Endothelial cell of umbilical vein (primary cell): ENCODE measurements at regions not wholly inside any gene's neighbourhood (a gene's known extent, or its start where the extent isn't known, plus 50 kb on each side); places are given as distances from the start of the nearest gene placed in this dataset.

ENCODE experiments used
- EZH2 ChIP-seq: IDR thresholded peaks from 2 replicates; pipeline ENCODE4 v1.6.1; 2012; ENCODE audit warnings: borderline replicate concordance, low read depth, mild to moderate bottlenecking, moderate library complexity, low read length, inconsistent platforms; ENCODE audit not compliant: severe bottlenecking
- FOS ChIP-seq: IDR thresholded peaks from 2 replicates; pipeline ENCODE4 v1.6.1; 2011; ENCODE audit warnings: mild to moderate bottlenecking, low read length, moderate library complexity, borderline replicate concordance; ENCODE audit not compliant: insufficient read depth
- JUN ChIP-seq: IDR thresholded peaks from 2 replicates; pipeline ENCODE4 v1.6.1; 2011; ENCODE audit warnings: borderline replicate concordance, low read depth; ENCODE audit not compliant: insufficient read length, insufficient read depth
- MYC ChIP-seq: IDR thresholded peaks from one replicate; pipeline ENCODE4 v1.6.1; 2011; ENCODE audit warnings: mild to moderate bottlenecking, low read depth, low read length
- POLR2A ChIP-seq: IDR thresholded peaks from 2 replicates; pipeline ENCODE4 v1.6.1; 2012; ENCODE audit warnings: low read depth, mild to moderate bottlenecking, control low read depth, low read length
- TF ChIP-seq, protein P1 (sequence below), 2 donors: IDR thresholded peaks; 1 replicate in 1 of 2; 2 replicates in 1 of 2; pipeline ENCODE4 v1.5.1; 2011; ENCODE audit warnings: low read length in 2 of 2, mild to moderate bottlenecking in 2 of 2, moderate library complexity in 2 of 2, control low read depth in 1 of 2, inconsistent platforms in 1 of 2, low read depth in 1 of 2; ENCODE audit not compliant: insufficient read depth in 1 of 2; ENCODE audit errors: extremely low read depth in 1 of 2
- TF ChIP-seq, protein P2 (sequence below): IDR thresholded peaks from 2 replicates; pipeline ENCODE4 v1.6.1; 2011; ENCODE audit not compliant: insufficient read depth, insufficient read length

DNA sequence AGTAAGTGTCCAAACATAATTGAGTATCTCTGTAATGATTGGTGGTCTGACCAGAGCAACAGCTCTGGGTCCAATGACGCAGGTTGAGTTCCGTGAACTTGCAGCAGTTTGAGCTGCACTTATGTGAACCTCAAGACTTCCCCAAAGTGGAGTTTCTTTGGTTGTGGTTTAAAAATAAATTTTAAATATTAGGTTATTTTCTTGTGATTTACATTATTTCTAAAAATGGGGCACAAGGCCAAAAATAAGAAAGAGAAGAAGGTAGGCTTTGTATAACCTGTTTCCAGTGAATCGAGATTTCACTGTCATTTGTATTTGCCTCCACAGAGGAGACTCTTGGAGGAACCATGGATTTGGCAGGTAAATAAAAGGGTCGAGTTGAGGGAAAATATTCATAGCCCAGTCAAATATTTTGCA is 166.4 kb upstream of the ZNF217 start:
- TF ChIP-seq, protein P1, sequence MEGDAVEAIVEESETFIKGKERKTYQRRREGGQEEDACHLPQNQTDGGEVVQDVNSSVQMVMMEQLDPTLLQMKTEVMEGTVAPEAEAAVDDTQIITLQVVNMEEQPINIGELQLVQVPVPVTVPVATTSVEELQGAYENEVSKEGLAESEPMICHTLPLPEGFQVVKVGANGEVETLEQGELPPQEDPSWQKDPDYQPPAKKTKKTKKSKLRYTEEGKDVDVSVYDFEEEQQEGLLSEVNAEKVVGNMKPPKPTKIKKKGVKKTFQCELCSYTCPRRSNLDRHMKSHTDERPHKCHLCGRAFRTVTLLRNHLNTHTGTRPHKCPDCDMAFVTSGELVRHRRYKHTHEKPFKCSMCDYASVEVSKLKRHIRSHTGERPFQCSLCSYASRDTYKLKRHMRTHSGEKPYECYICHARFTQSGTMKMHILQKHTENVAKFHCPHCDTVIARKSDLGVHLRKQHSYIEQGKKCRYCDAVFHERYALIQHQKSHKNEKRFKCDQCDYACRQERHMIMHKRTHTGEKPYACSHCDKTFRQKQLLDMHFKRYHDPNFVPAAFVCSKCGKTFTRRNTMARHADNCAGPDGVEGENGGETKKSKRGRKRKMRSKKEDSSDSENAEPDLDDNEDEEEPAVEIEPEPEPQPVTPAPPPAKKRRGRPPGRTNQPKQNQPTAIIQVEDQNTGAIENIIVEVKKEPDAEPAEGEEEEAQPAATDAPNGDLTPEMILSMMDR (IDR thresholded peaks at IDR 0.05; ENCODE audit: extremely low read depth in 1 of 2, insufficient read depth in 1 of 2, low read depth in 1 of 2, low read length in 2 of 2): no peak
- no peak for TF ChIP-seq JUN
- no peak for TF ChIP-seq POLR2A
- TF ChIP-seq EZH2: no peak
- TF ChIP-seq, protein P2, sequence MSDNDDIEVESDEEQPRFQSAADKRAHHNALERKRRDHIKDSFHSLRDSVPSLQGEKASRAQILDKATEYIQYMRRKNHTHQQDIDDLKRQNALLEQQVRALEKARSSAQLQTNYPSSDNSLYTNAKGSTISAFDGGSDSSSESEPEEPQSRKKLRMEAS: no peak
- TF ChIP-seq MYC: no peak
- TF ChIP-seq FOS: no peak
